KG1 (cell line): ENCODE measurements at regions not wholly inside any gene's neighbourhood (a gene's known extent, or its start where the extent isn't known, plus 50 kb on each side); places are given as distances from the start of the nearest gene placed in this dataset.
"Not testable (repeated sequence)": the region's sequence is repeated elsewhere in the genome, so short reads cannot be mapped to it uniquely, and the experiment has no call there.

Source experiments
- DNase-seq: peaks from one replicate; lab custom pipeline; 2025; lab: John Stamatoyannopoulos, UW

GRCh38 chr10:28391283-28391682 is 88.4 kb upstream of the MPP7 start:
- DNase-seq = no peak

GRCh38 chr10:28393956-28394568 is 91.2 kb upstream of the MPP7 start:
- DNase-seq = peak; percentile 12

GRCh38 chr10:28396331-28396730 is 93.5 kb upstream of the MPP7 start:
- DNase-seq = no peak

GRCh38 chr10:28397229-28397628 is 94.4 kb upstream of the MPP7 start:
- no peak for DNase-seq

GRCh38 chr10:28400176-28400575 is 97.3 kb upstream of the MPP7 start:
- no peak for DNase-seq

GRCh38 chr10:28400681-28401080 is 97.8 kb upstream of the MPP7 start:
- no peak for DNase-seq

- DNase-seq = not testable (repeated sequence)
These were observed 99.8 kb upstream of the MPP7 start for GRCh38 chr10:28402611-28403073.

GRCh38 chr10:28403090-28403489 is 100.2 kb upstream of the MPP7 start:
- DNase-seq = no peak

- DNase-seq = no peak
These were observed 105.4 kb upstream of the MPP7 start for GRCh38 chr10:28408237-28408777.

GRCh38 chr10:28410420-28411135 is 107.7 kb upstream of the MPP7 start:
- DNase-seq = no peak

- DNase-seq = no peak
These were observed 108.2 kb upstream of the MPP7 start for GRCh38 chr10:28411136-28411460.

- no peak for DNase-seq
These were observed 108.8 kb upstream of the MPP7 start for GRCh38 chr10:28411648-28412047.

GRCh38 chr10:28418069-28418468 is 114.8 kb upstream of the WAC start:
- DNase-seq = no peak

GRCh38 chr10:28425422-28425821 is 107.5 kb upstream of the WAC start:
- DNase-seq = no peak

- no peak for DNase-seq
These were observed 106.3 kb upstream of the WAC start for GRCh38 chr10:28426392-28427159.

GRCh38 chr10:28427376-28427775 is 105.5 kb upstream of the WAC start:
- DNase-seq = no peak

GRCh38 chr10:28429045-28429444 is 103.9 kb upstream of the WAC start:
- DNase-seq = no peak

- DNase-seq = no peak
These were observed 103.2 kb upstream of the WAC start for GRCh38 chr10:28429573-28430216.

GRCh38 chr10:28431139-28431538 is 101.8 kb upstream of the WAC start:
- DNase-seq = no peak

GRCh38 chr10:28432210-28432676 is 100.7 kb upstream of the WAC start:
- peak; percentile 58 for DNase-seq

GRCh38 chr10:28434063-28434462 is 98.9 kb upstream of the WAC start:
- DNase-seq = no peak

GRCh38 chr10:28442403-28442802 is 90.5 kb upstream of the WAC start:
- DNase-seq = no peak
